ENCODE measurements at regions not wholly inside any gene's neighbourhood (a gene's known extent, or its start where the extent isn't known, plus 50 kb on each side); places are given as distances from the start of the nearest gene placed in this dataset.
"Not testable (repeated sequence)": the region's sequence is repeated elsewhere in the genome, so short reads cannot be mapped to it uniquely, and the experiment has no call there.

GRCh38 chr20:41731198-41731597 lies 113.0 kb upstream of the CHD6 start:
- TF ChIP-seq ATF1 (CRISPR knock-in tag; IDR thresholded peaks at IDR 0.05); CTCF (IDR thresholded peaks at IDR 0.05): not testable (repeated sequence)
